ENCODE measurements at regions not wholly inside any gene's neighbourhood (a gene's known extent, or its start where the extent isn't known, plus 50 kb on each side); places are given as distances from the start of the nearest gene placed in this dataset.
A peak's percentile ranks its signal among the peaks of the same experiment; 100 is the strongest.

GRCh38 chr1:42096554-42096953, 56.7 kb upstream of the GUCA2B start:
- no peak for DNase-seq (ENCODE audit: low read depth in 2 of 2)

- no peak for DNase-seq (ENCODE audit: low read depth in 2 of 2)
Observed at GRCh38 chr1:42089246-42089645, 64.0 kb upstream of the GUCA2B start.

GRCh38 chr1:42086146-42086545, 67.1 kb upstream of the GUCA2B start:
- DNase-seq (ENCODE audit: low read depth in 2 of 2) = no peak

GRCh38 chr1:42085596-42085995, 67.6 kb upstream of the GUCA2B start:
- no peak for DNase-seq (ENCODE audit: low read depth in 2 of 2)

- DNase-seq (ENCODE audit: low read depth in 2 of 2) = no peak
Observed at GRCh38 chr1:42081475-42081874, 71.7 kb upstream of the GUCA2B start.

GRCh38 chr1:42075179-42075578, 78.0 kb upstream of the GUCA2B start:
- DNase-seq (ENCODE audit: low read depth in 2 of 2) = no peak

GRCh38 chr1:42070996-42071395, 82.2 kb upstream of the GUCA2B start:
- DNase-seq (ENCODE audit: low read depth in 2 of 2) = no peak

GRCh38 chr1:42057800-42058199, 95.4 kb upstream of the GUCA2B start:
- no peak for DNase-seq (ENCODE audit: low read depth in 2 of 2)

GRCh38 chr1:42056460-42056859, 96.8 kb upstream of the GUCA2B start:
- no peak for DNase-seq (ENCODE audit: low read depth in 2 of 2)

GRCh38 chr1:42055061-42055460, 98.1 kb upstream of the GUCA2B start:
- DNase-seq (ENCODE audit: low read depth in 2 of 2) = no peak

- no peak for DNase-seq (ENCODE audit: low read depth in 2 of 2)
Observed at GRCh38 chr1:42052072-42052699, 101.0 kb upstream of the GUCA2B start.

- no peak for DNase-seq (ENCODE audit: low read depth in 2 of 2)
Observed at GRCh38 chr1:42047508-42047880, 105.7 kb upstream of the GUCA2B start.

- DNase-seq (ENCODE audit: low read depth in 2 of 2) = no peak
Observed at GRCh38 chr1:42046761-42047507, 106.3 kb upstream of the GUCA2B start.

- DNase-seq (ENCODE audit: low read depth in 2 of 2) = no peak
Observed at GRCh38 chr1:42044346-42044745, 108.9 kb upstream of the GUCA2B start.

GRCh38 chr1:42043811-42044210, 109.4 kb upstream of the GUCA2B start:
- DNase-seq (ENCODE audit: low read depth in 2 of 2) = no peak

- no peak for DNase-seq (ENCODE audit: low read depth in 2 of 2)
Observed at GRCh38 chr1:42043182-42043581, 110.0 kb upstream of the GUCA2B start.

GRCh38 chr1:42041031-42041430, 112.2 kb upstream of the GUCA2B start:
- DNase-seq (ENCODE audit: low read depth in 2 of 2) = no peak

GRCh38 chr1:42040159-42040558, 113.1 kb upstream of the GUCA2B start:
- DNase-seq (ENCODE audit: low read depth in 2 of 2) = no peak

GRCh38 chr1:42038261-42038660, 114.9 kb upstream of the GUCA2B start:
- no peak for DNase-seq (ENCODE audit: low read depth in 2 of 2)

- no peak for DNase-seq (ENCODE audit: low read depth in 2 of 2)
Observed at GRCh38 chr1:42037586-42037985, 115.6 kb upstream of the GUCA2B start.

- DNase-seq (ENCODE audit: low read depth in 2 of 2) = peak in 1 of 2 experiments; percentile 10
Observed at GRCh38 chr1:42037161-42037560, 116.0 kb upstream of the GUCA2B start.

- peak; percentile 79 to 80 for DNase-seq (ENCODE audit: low read depth in 2 of 2)
Observed at GRCh38 chr1:42035830-42036604, 117.2 kb upstream of the GUCA2B start.
